ENCODE measurements at regions not wholly inside any gene's neighbourhood (a gene's known extent, or its start where the extent isn't known, plus 50 kb on each side); places are given as distances from the start of the nearest gene placed in this dataset.
"Not testable (repeated sequence)": the region's sequence is repeated elsewhere in the genome, so short reads cannot be mapped to it uniquely, and the experiment has no call there.

DNA sequence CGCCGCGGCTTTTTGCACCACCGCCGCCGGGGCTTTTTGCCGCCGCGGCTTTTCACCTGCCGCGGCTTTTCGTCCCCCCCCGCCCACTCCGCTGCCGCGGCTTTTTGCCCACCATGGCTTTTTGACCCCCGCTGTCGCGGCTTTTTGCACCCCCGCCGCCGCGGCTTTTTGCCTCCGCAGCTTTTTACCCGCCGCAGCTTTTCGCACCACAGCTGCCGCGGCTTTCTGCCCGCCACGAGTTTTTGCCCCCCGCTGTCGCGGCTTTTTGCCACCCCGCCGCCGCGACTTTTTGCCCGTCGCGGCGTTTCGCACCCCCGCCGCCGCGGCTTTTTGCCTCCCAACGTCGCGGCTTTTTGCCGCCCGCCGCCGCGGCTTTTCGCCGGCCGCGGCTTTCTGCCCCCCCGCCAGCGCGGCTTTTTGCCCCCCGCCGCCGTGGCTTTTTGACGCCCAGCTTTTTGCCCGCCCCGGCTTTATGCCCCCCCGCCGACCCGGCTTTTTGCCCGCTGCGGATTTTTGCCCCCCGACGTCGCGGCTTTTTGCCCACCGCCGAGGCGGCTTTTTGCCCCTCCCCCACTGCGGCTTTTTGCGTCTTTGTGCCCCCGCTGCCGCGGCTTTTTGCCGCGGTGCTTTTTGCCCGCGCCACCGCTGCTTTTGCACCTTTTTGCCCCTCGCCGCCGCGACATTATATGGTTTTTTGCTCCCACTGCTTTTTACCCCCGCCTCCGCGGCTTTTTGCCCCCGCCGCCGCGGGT lies 1343.6 kb downstream of the TP53TG3F start:
- Histone ChIP-seq H3K27ac (no peak overlapping the region), H3K27me3 (no peaks in the 10 kb centered on the region), H3K4me3 (no peak overlapping the region), H3K36me3 (no peaks in the 10 kb centered on the region), H3K9me3 (no peaks in the 10 kb centered on the region), H3K4me1 (no peaks in the 10 kb centered on the region)
- WGBS: 60% methylated on average over 101 of the region's 101 CpGs
- no peak for TF ChIP-seq POLR2AphosphoS5 (IDR thresholded peaks at IDR 0.05)
- no peak for TF ChIP-seq POLR2A (IDR thresholded peaks at IDR 0.05)
- no peak for TF ChIP-seq EP300 (IDR thresholded peaks at IDR 0.05)
- no peak for TF ChIP-seq CTCF (IDR thresholded peaks at IDR 0.05)
- DNase-seq (ENCODE audit: low spot score in 2 of 2): peak in 1 of 2 donors; percentile 50

DNA sequence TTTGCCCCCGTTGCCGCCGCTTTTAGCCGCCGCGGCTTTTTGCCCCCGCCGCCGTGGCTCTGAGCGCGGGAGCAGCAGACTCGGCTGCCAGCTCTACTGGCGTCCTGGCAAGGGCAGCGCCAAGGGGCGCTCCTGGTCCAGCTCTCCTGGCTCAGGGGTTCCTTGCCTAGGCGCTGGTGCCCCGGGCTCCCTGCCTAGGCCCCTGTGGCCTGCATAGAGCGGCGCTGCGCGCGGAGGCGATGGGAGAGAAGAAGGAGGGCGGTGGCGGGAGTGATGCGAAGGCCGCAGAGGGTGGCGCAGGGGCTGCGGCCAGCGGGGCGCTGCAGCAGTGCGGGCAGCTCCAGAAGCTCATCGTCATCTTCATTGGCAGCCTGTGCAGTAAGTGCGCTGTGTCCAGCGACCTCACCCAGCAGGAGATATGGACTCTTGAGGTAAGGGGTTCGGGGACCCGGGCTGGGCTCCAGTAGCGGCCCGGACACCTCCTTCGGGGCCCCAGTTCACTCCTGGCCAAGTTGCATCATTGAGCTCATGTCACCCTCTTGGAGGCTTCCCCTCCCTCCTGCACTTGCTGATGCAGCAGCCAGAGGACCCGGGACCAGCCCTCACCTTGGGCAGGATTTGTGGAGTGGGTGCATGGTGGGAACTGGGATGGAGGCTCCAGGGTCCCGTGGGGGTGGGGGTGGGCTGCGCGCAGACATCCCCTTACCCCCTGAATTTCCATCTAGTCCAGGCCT lies 1344.4 kb downstream of the TP53TG3F start:
- H3K4me3 ChIP-seq: no peak overlapping the region
- no peaks in the 10 kb centered on the region for H3K9me3 ChIP-seq
- H3K27me3 ChIP-seq: no peaks in the 10 kb centered on the region
- no peak overlapping the region for H3K27ac ChIP-seq
- 66% methylated on average over 38 of the region's 44 CpGs for WGBS
- H3K4me1 ChIP-seq: no peaks in the 10 kb centered on the region
- peak; percentile 43 to 74 for DNase-seq (ENCODE audit: low spot score in 2 of 2)
- TF ChIP-seq CTCF (IDR thresholded peaks at IDR 0.05) (no peak), EP300 (IDR thresholded peaks at IDR 0.05) (no peak), POLR2A (IDR thresholded peaks at IDR 0.05) (no peak), POLR2AphosphoS5 (IDR thresholded peaks at IDR 0.05) (no peak)
- no peaks in the 10 kb centered on the region for H3K36me3 ChIP-seq

GRCh38 chr16:34806992-34807644 lies 1347.7 kb downstream of the TP53TG3F start:
- WGBS: 39% methylated on average over 1 of the region's 1 CpG
- H3K36me3 ChIP-seq; H3K4me1 ChIP-seq; DNase-seq (ENCODE audit: low spot score in 2 of 2); H3K27me3 ChIP-seq; H3K27ac ChIP-seq; H3K9me3 ChIP-seq; H3K4me3 ChIP-seq: not testable (repeated sequence)

GRCh38 chr16:34807844-34808243 lies 1348.4 kb downstream of the TP53TG3F start:
- H3K9me3 ChIP-seq; H3K36me3 ChIP-seq; H3K27me3 ChIP-seq; H3K27ac ChIP-seq; DNase-seq (ENCODE audit: low spot score in 2 of 2); H3K4me3 ChIP-seq; H3K4me1 ChIP-seq: not testable (repeated sequence)

DNA sequence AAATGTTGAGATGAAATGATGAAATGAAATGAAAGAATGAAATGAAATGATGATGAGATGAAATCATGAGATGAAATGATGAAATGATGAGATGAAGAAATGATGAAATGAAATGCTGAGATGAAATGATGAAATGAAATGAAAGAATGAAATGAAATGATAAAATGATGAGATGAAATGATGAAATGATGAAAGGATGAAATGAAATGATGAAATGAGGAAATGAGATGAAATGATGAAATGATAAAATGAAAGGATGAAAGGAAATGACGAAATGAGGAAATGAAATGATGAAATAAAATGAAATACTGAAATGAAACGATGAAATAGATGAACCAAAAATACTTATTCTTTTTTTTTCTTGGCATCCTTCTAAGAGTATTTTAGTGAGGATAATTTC lies 1349.1 kb downstream of the TP53TG3F start:
- H3K27me3 ChIP-seq; H3K9me3 ChIP-seq; H3K4me3 ChIP-seq; H3K36me3 ChIP-seq; H3K4me1 ChIP-seq; DNase-seq (ENCODE audit: low spot score in 2 of 2); H3K27ac ChIP-seq: not testable (repeated sequence)
- 45% methylated on average over 2 of the region's 2 CpGs for WGBS

Measured in suprapubic skin (tissue), 4 donors.